CD4-positive, alpha-beta memory T cell (primary cell): ENCODE measurements at regions not wholly inside any gene's neighbourhood (a gene's known extent, or its start where the extent isn't known, plus 50 kb on each side); places are given as distances from the start of the nearest gene placed in this dataset.

Experiments
- CTCF ChIA-PET: fragments of 350-600 bp; sonication (Branson Sonifier 250); formaldehyde crosslinking; loops from one replicate; lab custom pipeline; 2021; ENCODE audit warnings: inconsistent platforms; ENCODE audit not compliant: partially characterized antibody; lab: Charles Lee
- POLR2A ChIA-PET: fragments of 350-600 bp; sonication (Branson Sonifier 250); formaldehyde crosslinking; loops from one replicate; lab custom pipeline; 2021; ENCODE audit not compliant: partially characterized antibody; lab: Charles Lee
- DNase-seq, 5 donors: peaks; one replicate each; pipeline versions ENCODE4 v3.0.0 to v3.0.0-alpha.2; 2020 to 2022; ENCODE audit warnings: mixed read lengths in 1 of 5
- H3K27ac ChIP-seq: one replicate; pipeline ENCODE4 v1.7.0; 2013; ENCODE audit warnings: low read depth, low read length
- H3K27me3 ChIP-seq: 2 replicates; pipeline ENCODE4 v1.7.0; 2013; ENCODE audit warnings: mild to moderate bottlenecking, low read length, moderate library complexity; ENCODE audit not compliant: insufficient read depth
- H3K36me3 ChIP-seq: 2 replicates; pipeline ENCODE4 v1.7.0; 2013; ENCODE audit warnings: mild to moderate bottlenecking, low read length, moderate library complexity; ENCODE audit not compliant: insufficient read depth
- H3K4me1 ChIP-seq: 2 replicates; pipeline ENCODE4 v1.7.0; 2013; ENCODE audit warnings: mild to moderate bottlenecking, low read length, moderate library complexity; ENCODE audit not compliant: insufficient read depth
- H3K4me3 ChIP-seq, 2 donors: one replicate each; pipeline ENCODE4 v1.7.0; 2013; ENCODE audit warnings: low read length in 2 of 2, mild to moderate bottlenecking in 1 of 2
- H3K9me3 ChIP-seq, 2 donors: one replicate each; pipeline ENCODE4 v1.7.0; 2013; ENCODE audit warnings: low read length in 2 of 2, control low read depth in 1 of 2; ENCODE audit not compliant: control insufficient read depth in 1 of 2
- H3K27ac Mint-ChIP-seq, 7 donors: one replicate each; pipeline ENCODE4 v1.8.0; 2020 to 2021; ENCODE audit warnings: mixed read lengths in 7 of 7, mild to moderate bottlenecking in 6 of 7, inconsistent platforms in 3 of 7, moderate library complexity in 3 of 7
- H3K27me3 Mint-ChIP-seq, 2 donors: one replicate each; pipeline ENCODE4 v1.8.0; 2020 to 2021; ENCODE audit warnings: mixed read lengths in 2 of 2
- H3K36me3 Mint-ChIP-seq, 2 donors: one replicate each; pipeline ENCODE4 v1.8.0; 2020 to 2021; ENCODE audit warnings: mixed read lengths in 2 of 2, inconsistent platforms in 1 of 2, mild to moderate bottlenecking in 1 of 2
- H3K4me1 Mint-ChIP-seq, 4 donors: one replicate each; pipeline ENCODE4 v1.8.0; 2020 to 2021; ENCODE audit warnings: mixed read lengths in 4 of 4, mild to moderate bottlenecking in 1 of 4
- H3K4me3 Mint-ChIP-seq, 8 donors: one replicate each; pipeline ENCODE4 v1.8.0; 2020 to 2021; ENCODE audit warnings: mixed read lengths in 8 of 8, mild to moderate bottlenecking in 7 of 8, moderate library complexity in 6 of 8, inconsistent platforms in 3 of 8
- H3K9me3 Mint-ChIP-seq, 8 donors: one replicate each; pipeline ENCODE4 v1.8.0; 2020 to 2021; ENCODE audit warnings: mixed read lengths in 8 of 8, mild to moderate bottlenecking in 5 of 8, inconsistent platforms in 3 of 8, moderate library complexity in 1 of 8
- intact Hi-C: fragments of 100-400 bp; cut with micrococcal nuclease; formaldehyde crosslinking; loops from one replicate; pipeline ENCODE4 v1.15.1; 2023

- H3K36me3 Mint-ChIP-seq: no peaks in the 10 kb centered on the region
- no peaks in the 10 kb centered on the region for H3K27me3 Mint-ChIP-seq
- no peak overlapping the region for H3K27ac Mint-ChIP-seq
- no peaks in the 10 kb centered on the region for H3K36me3 ChIP-seq
- H3K27me3 ChIP-seq: no peaks in the 10 kb centered on the region
- H3K4me3 ChIP-seq: no peak overlapping the region
- ChIA-PET POLR2A (no interaction called here), CTCF (no interaction called here)
- no peaks in the 10 kb centered on the region for H3K4me1 Mint-ChIP-seq
- H3K9me3 Mint-ChIP-seq: peaks cover 4 to 10% (median 7%) of the 10 kb centered on the region in 8 donors
- intact Hi-C loops: no loop called here
- no peaks in the 10 kb centered on the region for H3K9me3 ChIP-seq
- DNase-seq: no peak
- H3K4me1 ChIP-seq: no peaks in the 10 kb centered on the region
- no peak overlapping the region for H3K27ac ChIP-seq
- no peak overlapping the region for H3K4me3 Mint-ChIP-seq
These were observed 483.0 kb upstream of the ID4 start for GRCh38 chr6:19354181-19354580.

DNA sequence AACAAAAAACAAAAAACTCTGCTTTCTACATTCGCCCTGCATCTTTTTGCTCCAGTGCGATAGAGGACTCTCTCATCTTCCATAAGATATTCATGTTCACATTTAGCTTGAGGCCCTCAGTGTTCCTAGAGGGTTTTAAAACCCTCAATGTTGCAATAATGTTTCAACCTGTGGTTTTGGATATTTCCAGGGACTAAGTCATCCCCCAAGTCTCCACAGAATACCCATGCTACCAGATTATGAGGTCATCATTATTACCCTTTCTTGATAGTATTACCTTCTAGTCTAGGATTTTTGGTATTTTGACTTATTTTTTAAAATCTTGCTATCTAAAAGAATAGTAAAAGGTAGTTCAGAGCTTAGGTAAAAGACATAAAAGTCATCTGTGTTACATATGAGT, 480.5 kb upstream of the ID4 start:
- Histone ChIP-seq H3K4me3 (no peak overlapping the region), H3K4me1 (no peaks in the 10 kb centered on the region), H3K27ac (no peak overlapping the region), H3K9me3 (no peaks in the 10 kb centered on the region), H3K27me3 (no peaks in the 10 kb centered on the region), H3K36me3 (no peaks in the 10 kb centered on the region)
- CTCF ChIA-PET: no interaction called here
- intact Hi-C loops: no loop called here
- no peaks in the 10 kb centered on the region for H3K36me3 Mint-ChIP-seq
- H3K4me1 Mint-ChIP-seq: no peaks in the 10 kb centered on the region
- H3K4me3 Mint-ChIP-seq: no peak overlapping the region
- H3K27me3 Mint-ChIP-seq: no peaks in the 10 kb centered on the region
- no peak overlapping the region for H3K27ac Mint-ChIP-seq
- H3K9me3 Mint-ChIP-seq: peaks cover 0 to 6% (median under 1%) of the 10 kb centered on the region in 8 donors
- POLR2A ChIA-PET: no interaction called here
- DNase-seq: no peak

DNA sequence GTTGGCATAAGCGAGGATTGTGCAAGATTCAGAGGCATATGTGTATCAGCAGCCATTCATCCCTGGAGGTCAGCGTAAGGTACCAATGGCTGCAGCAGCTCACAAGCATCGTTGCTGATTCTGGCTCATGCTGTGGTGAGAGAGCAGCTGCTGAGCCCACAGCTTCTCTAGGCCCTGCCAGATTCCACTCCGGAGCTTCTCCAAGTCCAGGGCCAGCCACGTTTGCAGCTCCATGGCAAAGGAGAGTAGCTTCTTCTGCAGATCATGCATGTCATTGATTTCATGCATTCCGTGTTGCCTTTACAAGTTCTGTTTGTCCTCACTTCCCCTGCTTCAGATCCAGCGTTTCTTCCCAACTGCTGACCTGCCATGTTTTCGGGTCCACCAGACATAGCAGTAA, 474.8 kb upstream of the ID4 start:
- H3K9me3 Mint-ChIP-seq: peaks cover 0 to 7% (median 3%) of the 10 kb centered on the region in 8 donors
- no peaks in the 10 kb centered on the region for H3K36me3 Mint-ChIP-seq
- H3K9me3 ChIP-seq: no peaks in the 10 kb centered on the region
- H3K4me3 Mint-ChIP-seq: no peak overlapping the region
- H3K4me3 ChIP-seq: no peak overlapping the region
- no peaks in the 10 kb centered on the region for H3K27me3 Mint-ChIP-seq
- POLR2A ChIA-PET: no interaction called here
- no peak overlapping the region for H3K27ac Mint-ChIP-seq
- no peaks in the 10 kb centered on the region for H3K27me3 ChIP-seq
- H3K4me1 ChIP-seq: no peaks in the 10 kb centered on the region
- H3K27ac ChIP-seq: no peak overlapping the region
- no peaks in the 10 kb centered on the region for H3K4me1 Mint-ChIP-seq
- no peaks in the 10 kb centered on the region for H3K36me3 ChIP-seq
- DNase-seq: no peak
- intact Hi-C loops: no loop called here
- CTCF ChIA-PET: no interaction called here

GRCh38 chr6:19368511-19368910, 468.7 kb upstream of the ID4 start:
- Histone ChIP-seq H3K27ac (no peak overlapping the region), H3K9me3 (no peaks in the 10 kb centered on the region), H3K27me3 (no peaks in the 10 kb centered on the region), H3K4me1 (no peaks in the 10 kb centered on the region), H3K4me3 (no peak overlapping the region), H3K36me3 (no peaks in the 10 kb centered on the region)
- H3K4me1 Mint-ChIP-seq: no peaks in the 10 kb centered on the region
- POLR2A ChIA-PET: no interaction called here
- no peak overlapping the region for H3K27ac Mint-ChIP-seq
- intact Hi-C loops: no loop called here
- CTCF ChIA-PET: no interaction called here
- no peak for DNase-seq
- H3K27me3 Mint-ChIP-seq: no peaks in the 10 kb centered on the region
- H3K4me3 Mint-ChIP-seq: no peak overlapping the region
- peaks cover 0 to 18% (median 5%) of the 10 kb centered on the region in 8 donors for H3K9me3 Mint-ChIP-seq
- no peaks in the 10 kb centered on the region for H3K36me3 Mint-ChIP-seq

GRCh38 chr6:19369785-19370184, 467.4 kb upstream of the ID4 start:
- intact Hi-C loops: no loop called here
- no peak overlapping the region for H3K27ac Mint-ChIP-seq

DNA sequence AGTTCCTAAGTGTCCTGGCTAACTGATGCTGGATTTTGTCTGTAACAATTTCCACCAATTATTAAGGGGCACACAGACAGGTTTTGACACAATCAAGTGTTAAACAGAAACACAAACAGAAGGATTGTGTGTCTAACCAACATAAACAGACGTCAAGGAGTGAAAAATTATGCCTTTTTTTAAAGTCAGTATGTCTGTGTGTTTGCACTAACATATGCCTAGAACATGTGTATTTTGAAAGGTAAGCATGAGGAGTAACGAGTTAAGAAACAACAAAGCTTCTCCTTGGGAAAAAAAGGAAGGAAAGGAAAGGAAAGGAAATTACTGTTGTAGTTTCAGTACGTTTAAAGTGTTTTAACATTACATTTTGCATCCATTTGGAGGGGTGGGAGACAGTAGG, 466.3 kb upstream of the ID4 start:
- Mint-ChIP-seq H3K4me1 (no peaks in the 10 kb centered on the region), H3K4me3 (no peak overlapping the region), H3K36me3 (no peaks in the 10 kb centered on the region), H3K9me3 (peaks cover 0 to 18% (median 4%) of the 10 kb centered on the region in 8 donors), H3K27ac (no peak overlapping the region), H3K27me3 (no peaks in the 10 kb centered on the region)
- no peak for DNase-seq
- Histone ChIP-seq H3K4me3 (no peak overlapping the region), H3K27ac (no peak overlapping the region), H3K27me3 (no peaks in the 10 kb centered on the region), H3K4me1 (no peaks in the 10 kb centered on the region), H3K36me3 (no peaks in the 10 kb centered on the region), H3K9me3 (no peaks in the 10 kb centered on the region)
- ChIA-PET POLR2A (no interaction called here), CTCF (interaction anchor here (0.6 kb wide), 1 partner anchor 11 kb away, joined by 3 read pairs; no protein-coding TSS in a partner anchor)
- intact Hi-C loops: no loop called here

More at GRCh38 chr6:19369785-19370184, 467.4 kb upstream of the ID4 start:
- ChIA-PET CTCF (no interaction called here), POLR2A (no interaction called here)
- Histone ChIP-seq H3K4me1 (no peaks in the 10 kb centered on the region), H3K27ac (no peak overlapping the region), H3K9me3 (no peaks in the 10 kb centered on the region), H3K27me3 (no peaks in the 10 kb centered on the region), H3K4me3 (no peak overlapping the region), H3K36me3 (no peaks in the 10 kb centered on the region)
- no peak overlapping the region for H3K4me3 Mint-ChIP-seq
- H3K9me3 Mint-ChIP-seq: peaks cover 0 to 18% (median 6%) of the 10 kb centered on the region in 8 donors
- H3K4me1 Mint-ChIP-seq: no peaks in the 10 kb centered on the region
- no peaks in the 10 kb centered on the region for H3K27me3 Mint-ChIP-seq
- no peak for DNase-seq
- no peaks in the 10 kb centered on the region for H3K36me3 Mint-ChIP-seq

GRCh38 chr6:19375613-19376012, 461.6 kb upstream of the ID4 start:
- ChIA-PET POLR2A (no interaction called here), CTCF (no interaction called here)
- Histone ChIP-seq H3K36me3 (no peaks in the 10 kb centered on the region), H3K4me3 (no peak overlapping the region), H3K27ac (no peak overlapping the region), H3K4me1 (no peaks in the 10 kb centered on the region), H3K9me3 (no peaks in the 10 kb centered on the region), H3K27me3 (no peaks in the 10 kb centered on the region)
- H3K27me3 Mint-ChIP-seq: no peaks in the 10 kb centered on the region
- intact Hi-C loops: no loop called here
- no peaks in the 10 kb centered on the region for H3K36me3 Mint-ChIP-seq
- no peaks in the 10 kb centered on the region for H3K4me1 Mint-ChIP-seq
- no peak for DNase-seq
- peak overlapping the region in 1 of 7 donors; percentile 12 for H3K27ac Mint-ChIP-seq
- H3K4me3 Mint-ChIP-seq: no peak overlapping the region
- H3K9me3 Mint-ChIP-seq: peaks cover 0 to 7% (median 4%) of the 10 kb centered on the region in 8 donors

DNA sequence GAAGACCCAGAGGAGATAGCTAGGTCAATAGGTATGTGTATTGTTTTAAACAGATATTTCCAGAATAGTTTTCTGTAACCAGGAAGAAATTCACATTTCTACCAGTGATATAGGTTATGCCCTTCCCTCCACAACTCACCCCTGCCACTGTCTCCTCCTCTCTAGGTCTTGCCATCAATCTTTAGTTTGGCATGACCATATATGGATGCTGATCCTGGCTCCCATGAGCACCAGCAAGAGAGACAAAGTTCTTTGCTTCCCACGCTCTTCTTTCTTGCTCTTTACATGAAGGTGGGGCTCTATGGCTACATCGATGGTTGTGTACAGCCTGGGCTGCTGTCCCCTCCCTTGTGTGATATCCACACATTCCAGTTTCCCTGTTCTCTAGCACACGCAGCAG, 459.4 kb upstream of the ID4 start:
- Mint-ChIP-seq H3K27me3 (no peaks in the 10 kb centered on the region), H3K4me3 (no peak overlapping the region), H3K4me1 (no peaks in the 10 kb centered on the region), H3K36me3 (no peaks in the 10 kb centered on the region), H3K9me3 (peaks cover 0 to 11% (median 3%) of the 10 kb centered on the region in 8 donors), H3K27ac (no peak overlapping the region)
- H3K4me3 ChIP-seq: no peak overlapping the region
- no peak overlapping the region for H3K27ac ChIP-seq
- CTCF ChIA-PET: no interaction called here
- intact Hi-C loops: no loop called here
- H3K4me1 ChIP-seq: no peaks in the 10 kb centered on the region
- no peaks in the 10 kb centered on the region for H3K9me3 ChIP-seq
- POLR2A ChIA-PET: no interaction called here
- H3K36me3 ChIP-seq: no peaks in the 10 kb centered on the region
- H3K27me3 ChIP-seq: no peaks in the 10 kb centered on the region
- DNase-seq: no peak
